HL-60 (cell line): ENCODE measurements at regions not wholly inside any gene's neighbourhood (a gene's known extent, or its start where the extent isn't known, plus 50 kb on each side); places are given as distances from the start of the nearest gene placed in this dataset.

Experiments used
- DNase-seq, 2 experiments: peaks; one replicate each; pipeline ENCODE4 v3.0.0-alpha.2; 2010 to 2020; ENCODE audit warnings: low read depth in 1 of 2, low spot score in 1 of 2
- H3K27ac ChIP-seq: fragments of 250-450 bp; sonication (Bioruptor Pico); replicated peaks from 2 replicates; pipeline ENCODE4 v1.5.1; 2020; ENCODE audit warnings: mild to moderate bottlenecking, moderate library complexity
- H3K27me3 ChIP-seq: fragments of 250-450 bp; sonication (Bioruptor Pico); 2 replicates; pipeline ENCODE4 v1.5.1; 2021; ENCODE audit warnings: mild to moderate bottlenecking, moderate library complexity; ENCODE audit not compliant: insufficient read depth, poor library complexity, severe bottlenecking
- H3K4me3 ChIP-seq: replicated peaks from 2 replicates; pipeline ENCODE4 v1.5.1; 2011; ENCODE audit warnings: mild to moderate bottlenecking, control low read depth, low read length; ENCODE audit not compliant: insufficient read depth
- GABPA ChIP-seq: IDR thresholded peaks from 2 replicates; pipeline ENCODE4 v1.6.1; 2012; ENCODE audit warnings: low read depth
- POLR2AphosphoS5 ChIP-seq: IDR thresholded peaks from 2 replicates; pipeline ENCODE4 v1.6.1; 2012; ENCODE audit warnings: low read depth
- SPI1 ChIP-seq: IDR thresholded peaks from 2 replicates; pipeline ENCODE4 v1.6.1; 2012; ENCODE audit warnings: low read depth, mild to moderate bottlenecking, borderline replicate concordance
- TF ChIP-seq, protein P1 (sequence below): IDR thresholded peaks from 2 replicates; pipeline ENCODE4 v1.6.1; 2012; ENCODE audit warnings: low read depth; ENCODE audit not compliant: insufficient replicate concordance
- TF ChIP-seq, protein P2 (sequence below): IDR thresholded peaks from one replicate; pipeline ENCODE4 v1.5.1; 2011; ENCODE audit warnings: low read length, control low read depth, inconsistent platforms; ENCODE audit not compliant: insufficient read depth

DNA sequence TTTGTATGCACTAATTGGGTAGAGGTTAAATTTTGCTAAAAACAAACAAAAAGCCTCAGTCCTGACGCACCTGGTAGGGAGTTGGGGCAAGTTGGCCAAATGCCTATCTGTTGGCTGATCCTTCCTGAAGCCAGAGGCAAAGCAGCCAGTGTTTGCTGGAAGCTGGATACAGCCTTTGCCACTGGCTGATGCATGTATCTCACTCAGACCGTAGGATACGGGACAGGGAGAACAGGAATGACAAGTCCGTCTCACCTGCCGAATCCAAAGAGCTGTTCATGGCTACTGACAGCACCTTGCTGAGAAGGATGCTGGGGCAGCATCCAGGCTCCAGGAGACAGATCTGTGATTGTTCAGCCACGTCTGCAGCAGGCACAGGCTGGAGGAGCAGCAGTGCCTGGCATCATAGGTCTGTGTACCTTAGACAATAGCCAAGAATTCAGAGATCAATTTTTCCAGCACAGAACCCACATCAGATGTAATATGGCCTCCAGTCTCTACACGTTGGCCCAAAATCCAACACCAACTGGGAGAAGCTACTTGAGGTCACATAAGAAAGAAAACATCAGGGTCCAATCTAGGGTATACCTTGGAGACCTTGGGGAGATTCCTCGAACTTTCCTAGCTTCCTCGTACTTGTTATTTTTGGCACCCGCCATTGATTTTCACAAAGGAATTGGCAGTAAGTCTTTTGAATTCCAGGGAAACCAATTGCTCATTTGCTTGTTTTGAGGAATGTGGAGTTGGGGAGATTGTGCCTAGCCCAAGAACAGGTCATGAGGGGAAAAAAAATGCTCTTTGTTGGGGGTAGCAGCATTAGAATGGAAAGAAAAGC is 108.5 kb upstream of the ARMC2 start:
- H3K4me3 ChIP-seq, result no peak overlapping the region
- H3K27ac ChIP-seq, result no peak overlapping the region
- TF ChIP-seq SPI1 (no peak), GABPA (no peak), POLR2AphosphoS5 (no peak)
- TF ChIP-seq, protein P1, sequence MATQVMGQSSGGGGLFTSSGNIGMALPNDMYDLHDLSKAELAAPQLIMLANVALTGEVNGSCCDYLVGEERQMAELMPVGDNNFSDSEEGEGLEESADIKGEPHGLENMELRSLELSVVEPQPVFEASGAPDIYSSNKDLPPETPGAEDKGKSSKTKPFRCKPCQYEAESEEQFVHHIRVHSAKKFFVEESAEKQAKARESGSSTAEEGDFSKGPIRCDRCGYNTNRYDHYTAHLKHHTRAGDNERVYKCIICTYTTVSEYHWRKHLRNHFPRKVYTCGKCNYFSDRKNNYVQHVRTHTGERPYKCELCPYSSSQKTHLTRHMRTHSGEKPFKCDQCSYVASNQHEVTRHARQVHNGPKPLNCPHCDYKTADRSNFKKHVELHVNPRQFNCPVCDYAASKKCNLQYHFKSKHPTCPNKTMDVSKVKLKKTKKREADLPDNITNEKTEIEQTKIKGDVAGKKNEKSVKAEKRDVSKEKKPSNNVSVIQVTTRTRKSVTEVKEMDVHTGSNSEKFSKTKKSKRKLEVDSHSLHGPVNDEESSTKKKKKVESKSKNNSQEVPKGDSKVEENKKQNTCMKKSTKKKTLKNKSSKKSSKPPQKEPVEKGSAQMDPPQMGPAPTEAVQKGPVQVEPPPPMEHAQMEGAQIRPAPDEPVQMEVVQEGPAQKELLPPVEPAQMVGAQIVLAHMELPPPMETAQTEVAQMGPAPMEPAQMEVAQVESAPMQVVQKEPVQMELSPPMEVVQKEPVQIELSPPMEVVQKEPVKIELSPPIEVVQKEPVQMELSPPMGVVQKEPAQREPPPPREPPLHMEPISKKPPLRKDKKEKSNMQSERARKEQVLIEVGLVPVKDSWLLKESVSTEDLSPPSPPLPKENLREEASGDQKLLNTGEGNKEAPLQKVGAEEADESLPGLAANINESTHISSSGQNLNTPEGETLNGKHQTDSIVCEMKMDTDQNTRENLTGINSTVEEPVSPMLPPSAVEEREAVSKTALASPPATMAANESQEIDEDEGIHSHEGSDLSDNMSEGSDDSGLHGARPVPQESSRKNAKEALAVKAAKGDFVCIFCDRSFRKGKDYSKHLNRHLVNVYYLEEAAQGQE, result no peak
- TF ChIP-seq, protein P2, sequence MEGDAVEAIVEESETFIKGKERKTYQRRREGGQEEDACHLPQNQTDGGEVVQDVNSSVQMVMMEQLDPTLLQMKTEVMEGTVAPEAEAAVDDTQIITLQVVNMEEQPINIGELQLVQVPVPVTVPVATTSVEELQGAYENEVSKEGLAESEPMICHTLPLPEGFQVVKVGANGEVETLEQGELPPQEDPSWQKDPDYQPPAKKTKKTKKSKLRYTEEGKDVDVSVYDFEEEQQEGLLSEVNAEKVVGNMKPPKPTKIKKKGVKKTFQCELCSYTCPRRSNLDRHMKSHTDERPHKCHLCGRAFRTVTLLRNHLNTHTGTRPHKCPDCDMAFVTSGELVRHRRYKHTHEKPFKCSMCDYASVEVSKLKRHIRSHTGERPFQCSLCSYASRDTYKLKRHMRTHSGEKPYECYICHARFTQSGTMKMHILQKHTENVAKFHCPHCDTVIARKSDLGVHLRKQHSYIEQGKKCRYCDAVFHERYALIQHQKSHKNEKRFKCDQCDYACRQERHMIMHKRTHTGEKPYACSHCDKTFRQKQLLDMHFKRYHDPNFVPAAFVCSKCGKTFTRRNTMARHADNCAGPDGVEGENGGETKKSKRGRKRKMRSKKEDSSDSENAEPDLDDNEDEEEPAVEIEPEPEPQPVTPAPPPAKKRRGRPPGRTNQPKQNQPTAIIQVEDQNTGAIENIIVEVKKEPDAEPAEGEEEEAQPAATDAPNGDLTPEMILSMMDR, result no peak
- H3K27me3 ChIP-seq, result no peaks in the 10 kb centered on the region
- no peak for DNase-seq

DNA sequence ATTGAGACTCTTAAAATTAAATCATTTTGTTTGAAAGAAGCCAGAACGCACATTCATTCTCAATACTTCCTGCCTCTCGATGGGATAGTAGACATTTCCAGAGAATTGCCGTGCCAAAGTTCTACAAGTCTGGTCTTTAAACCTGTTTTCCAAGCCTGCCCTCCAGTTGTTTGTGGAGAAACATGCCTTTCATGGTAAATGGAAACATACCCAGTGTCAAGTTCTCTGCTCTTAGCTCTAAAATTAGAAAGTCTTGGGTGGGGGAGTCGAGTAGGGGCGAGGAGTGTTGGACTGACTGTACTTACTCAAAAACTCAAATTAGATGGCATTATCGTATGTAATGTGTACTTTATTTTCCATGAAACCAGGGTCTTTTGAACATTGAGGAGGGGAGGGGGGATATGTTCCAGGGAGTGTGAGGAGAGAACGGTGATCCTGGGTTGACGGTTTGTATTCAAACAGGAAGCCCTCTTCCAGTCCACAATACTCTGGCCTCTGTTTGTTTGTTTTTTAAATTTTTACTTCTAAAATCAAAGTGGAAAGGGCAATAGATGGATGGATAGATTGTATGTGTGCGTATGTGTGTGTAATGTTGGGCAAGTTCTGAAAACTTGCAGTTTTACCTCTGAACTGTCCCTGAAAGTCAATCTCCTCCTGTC is 106.8 kb upstream of the ARMC2 start:
- Histone ChIP-seq H3K27me3 (no peaks in the 10 kb centered on the region), H3K4me3 (no peak overlapping the region), H3K27ac (peak overlapping the region; percentile 42)
- no peak for DNase-seq
- no peak for TF ChIP-seq POLR2AphosphoS5

DNA sequence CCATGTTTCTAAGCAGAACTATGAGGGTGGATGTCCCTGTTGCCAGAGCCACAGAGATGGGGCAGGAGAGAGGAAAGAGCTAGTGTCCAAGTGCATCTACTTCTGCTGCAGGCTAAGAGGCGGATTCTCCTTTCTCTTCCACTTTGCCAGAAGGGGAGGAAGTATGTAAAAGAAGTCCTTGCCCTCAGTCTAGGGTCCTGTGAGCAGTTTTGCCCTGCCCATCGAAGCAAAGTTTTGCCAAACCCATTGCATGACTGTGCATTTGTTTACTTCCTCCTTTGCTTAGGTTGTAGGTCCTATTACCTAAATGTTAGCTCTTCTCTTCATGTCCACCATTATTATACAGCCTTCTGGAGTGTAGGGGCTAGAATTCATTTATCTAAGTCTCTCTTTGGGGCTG is 106.2 kb upstream of the ARMC2 start:
- Histone ChIP-seq H3K27me3 (no peaks in the 10 kb centered on the region), H3K4me3 (no peak overlapping the region), H3K27ac (peak overlapping the region; percentile 42)
- TF ChIP-seq, protein P2, result no peak
- peak; percentile 60; the same call in 1 of the 2 replicates for TF ChIP-seq SPI1
- no peak for TF ChIP-seq GABPA
- TF ChIP-seq POLR2AphosphoS5, result 0 out of 2 replicates have a peak, but pooled peaks have one; percentile 30
- DNase-seq, result peak; percentile 79 to 94

DNA sequence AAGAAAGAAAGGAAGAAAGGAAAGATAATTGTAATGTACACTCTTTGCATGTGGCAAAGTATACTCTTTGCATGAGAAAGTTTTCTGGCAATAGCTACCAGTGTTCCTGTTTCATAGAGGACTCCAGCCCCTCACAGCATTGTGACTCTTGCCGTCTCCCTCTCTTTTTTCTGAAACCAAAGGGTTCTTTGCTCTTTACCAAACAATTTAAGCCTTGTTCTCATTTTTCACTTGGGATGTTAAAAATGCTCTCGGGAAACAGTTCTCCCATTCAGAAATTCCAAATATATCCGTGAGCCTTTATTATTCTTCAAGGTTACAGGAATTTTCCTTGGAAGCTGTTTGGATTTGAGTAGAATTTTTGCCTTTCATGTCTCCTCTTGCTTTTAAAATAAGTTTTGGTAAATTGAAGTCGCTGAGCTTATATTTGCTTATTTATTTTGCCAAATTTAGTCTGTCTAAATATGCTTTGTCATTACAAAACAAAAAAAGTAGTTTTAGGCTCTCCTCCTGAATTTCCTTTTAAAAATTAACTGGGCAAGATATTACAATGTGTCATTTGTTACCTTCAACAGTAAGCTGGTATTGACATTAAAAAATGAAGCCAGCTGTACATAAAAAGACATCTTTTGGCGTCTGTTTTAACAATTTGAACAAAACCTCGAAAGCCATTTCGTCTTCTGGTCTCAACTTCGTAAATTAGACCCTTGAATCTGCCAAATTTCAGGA is 103.8 kb upstream of the ARMC2 start:
- H3K27ac ChIP-seq, result no peak overlapping the region
- DNase-seq, result no peak
- no peaks in the 10 kb centered on the region for H3K27me3 ChIP-seq
- TF ChIP-seq GABPA (no peak), SPI1 (no peak), POLR2AphosphoS5 (no peak)
- TF ChIP-seq, protein P2, result no peak
- TF ChIP-seq, protein P1, result no peak
- no peak overlapping the region for H3K4me3 ChIP-seq
